ENCODE measurements at regions not wholly inside any gene's neighbourhood (a gene's known extent, or its start where the extent isn't known, plus 50 kb on each side); places are given as distances from the start of the nearest gene placed in this dataset.

- TF ChIP-seq CTCF (IDR thresholded peaks at IDR 0.05; ENCODE audit: low read length) (no peak), EZH2 (IDR thresholded peaks at IDR 0.05; ENCODE audit: borderline replicate concordance, low read length) (no peak)
Observed at GRCh38 chr6:23705697-23706096, 420.3 kb upstream of the NRSN1 start.

Measured in OCI-LY1 (cell line).